GM21786 (cell line): ENCODE measurements at regions not wholly inside any gene's neighbourhood (a gene's known extent, or its start where the extent isn't known, plus 50 kb on each side); places are given as distances from the start of the nearest gene placed in this dataset.
A peak's percentile ranks its signal among the peaks of the same experiment; 100 is the strongest.
"Not testable (repeated sequence)": the region's sequence is repeated elsewhere in the genome, so short reads cannot be mapped to it uniquely, and the experiment has no call there.

Experiments used
- ATAC-seq: cut with Tn5 transposase; IDR thresholded peaks from one replicate; pipeline ENCODE4 v1.9.1; 2021; ENCODE audit not compliant: unreplicated experiment

- no peak for ATAC-seq
Measured at GRCh38 chr15:69704229-69704628, 251.6 kb downstream of the RPLP1 start.

- ATAC-seq: no peak
Measured at GRCh38 chr15:69704700-69705099, 252.1 kb downstream of the RPLP1 start.

GRCh38 chr15:69706353-69707097 lies 253.9 kb downstream of the RPLP1 start:
- no peak for ATAC-seq

GRCh38 chr15:69707241-69707640 lies 254.6 kb downstream of the RPLP1 start:
- not testable (repeated sequence) for ATAC-seq

- not testable (repeated sequence) for ATAC-seq
Measured at GRCh38 chr15:69708436-69709122, 256.0 kb downstream of the RPLP1 start.

GRCh38 chr15:69712991-69713390 lies 260.4 kb downstream of the RPLP1 start:
- no peak for ATAC-seq

- peak; percentile 94 for ATAC-seq
Measured at GRCh38 chr15:69713726-69714559, 261.3 kb downstream of the RPLP1 start.

GRCh38 chr15:69715210-69715609 lies 262.6 kb downstream of the RPLP1 start:
- ATAC-seq: no peak

- no peak for ATAC-seq
Measured at GRCh38 chr15:69718436-69718835, 265.8 kb downstream of the RPLP1 start.

- no peak for ATAC-seq
Measured at GRCh38 chr15:69718916-69719315, 266.3 kb downstream of the RPLP1 start.

- no peak for ATAC-seq
Measured at GRCh38 chr15:69719527-69720240, 267.1 kb downstream of the RPLP1 start.

- ATAC-seq: no peak
Measured at GRCh38 chr15:69720536-69720935, 267.9 kb downstream of the RPLP1 start.

- no peak for ATAC-seq
Measured at GRCh38 chr15:69722924-69723323, 270.3 kb downstream of the RPLP1 start.

GRCh38 chr15:69723404-69724096 lies 270.9 kb downstream of the RPLP1 start:
- ATAC-seq: no peak

- no peak for ATAC-seq
Measured at GRCh38 chr15:69724333-69724732, 271.7 kb downstream of the RPLP1 start.

- ATAC-seq: no peak
Measured at GRCh38 chr15:69725275-69725674, 272.7 kb downstream of the RPLP1 start.

- no peak for ATAC-seq
Measured at GRCh38 chr15:69725957-69726356, 273.3 kb downstream of the RPLP1 start.

- ATAC-seq: no peak
Measured at GRCh38 chr15:69727121-69727924, 274.7 kb downstream of the RPLP1 start.

- ATAC-seq: no peak
Measured at GRCh38 chr15:69729167-69729748, 276.6 kb downstream of the RPLP1 start.
